ENCODE measurements at regions not wholly inside any gene's neighbourhood (a gene's known extent, or its start where the extent isn't known, plus 50 kb on each side); places are given as distances from the start of the nearest gene placed in this dataset.
"Not testable (repeated sequence)": the region's sequence is repeated elsewhere in the genome, so short reads cannot be mapped to it uniquely, and the experiment has no call there.

DNA sequence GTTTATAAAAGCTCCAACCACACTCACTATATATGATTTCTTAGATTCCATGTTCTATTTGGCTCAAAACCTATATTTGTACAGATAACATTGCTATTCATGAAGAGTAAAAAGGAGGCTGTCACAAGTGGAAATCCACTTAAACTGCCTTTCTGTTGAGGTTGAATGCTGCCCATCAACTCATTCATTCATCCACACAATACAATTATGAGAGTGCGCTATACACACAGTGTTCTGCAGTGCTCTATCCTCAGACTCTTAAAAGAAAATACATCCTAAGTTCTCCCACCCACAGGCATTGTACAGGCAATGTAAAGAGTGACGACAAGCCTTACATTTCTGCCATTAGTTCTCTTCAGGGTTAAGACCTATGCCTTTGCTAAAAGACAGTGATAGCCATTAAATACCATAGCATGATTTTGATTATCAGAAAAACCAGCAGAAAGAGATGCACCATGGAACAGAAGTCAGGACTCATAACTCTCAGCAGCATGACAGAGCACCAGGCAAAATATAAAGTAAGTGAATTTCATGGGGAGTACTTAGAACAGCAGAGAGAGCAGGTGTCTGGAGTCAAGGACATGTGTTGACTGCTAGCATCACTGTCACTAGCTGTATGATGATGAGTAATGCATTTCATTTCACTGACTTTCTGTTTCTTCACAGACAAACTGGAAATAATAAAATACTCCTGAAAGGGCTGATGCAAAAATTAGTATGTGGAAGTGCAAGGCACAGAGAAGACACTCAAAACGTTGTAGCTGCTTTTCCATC lies 218.0 kb downstream of the RBM26 start:
- no peak for FAIRE-seq
- no peaks in the 10 kb centered on the region for H3K79me2 ChIP-seq (ENCODE audit: insufficient read depth, low read length)
- no peak overlapping the region for H3K27ac ChIP-seq (ENCODE audit: low read depth, low read length)
- Mint-ChIP-seq H3K27ac (ENCODE audit: unreplicated experiment) (no peak overlapping the region), H3K4me1 (ENCODE audit: low read depth, unreplicated experiment) (no peaks in the 10 kb centered on the region), H3K36me3 (ENCODE audit: low read depth, unreplicated experiment) (no peaks in the 10 kb centered on the region), H3K27me3 (ENCODE audit: low read depth, unreplicated experiment) (no peaks in the 10 kb centered on the region), H3K4me3 (ENCODE audit: unreplicated experiment) (no peak overlapping the region), H3K9me3 (ENCODE audit: unreplicated experiment) (no peaks in the 10 kb centered on the region)
- H4K20me1 ChIP-seq (ENCODE audit: insufficient read depth, low read length) = no peaks in the 10 kb centered on the region
- H3K4me2 ChIP-seq (ENCODE audit: low read length) = no peak overlapping the region
- H2AFZ ChIP-seq (ENCODE audit: low read depth, low read length) = no peak overlapping the region
- H3K9ac ChIP-seq (ENCODE audit: low read length) = no peak overlapping the region
- TF ChIP-seq EZH2 (IDR thresholded peaks at IDR 0.05; ENCODE audit: insufficient read depth, low read length) = no peak
- TF ChIP-seq, protein P1, sequence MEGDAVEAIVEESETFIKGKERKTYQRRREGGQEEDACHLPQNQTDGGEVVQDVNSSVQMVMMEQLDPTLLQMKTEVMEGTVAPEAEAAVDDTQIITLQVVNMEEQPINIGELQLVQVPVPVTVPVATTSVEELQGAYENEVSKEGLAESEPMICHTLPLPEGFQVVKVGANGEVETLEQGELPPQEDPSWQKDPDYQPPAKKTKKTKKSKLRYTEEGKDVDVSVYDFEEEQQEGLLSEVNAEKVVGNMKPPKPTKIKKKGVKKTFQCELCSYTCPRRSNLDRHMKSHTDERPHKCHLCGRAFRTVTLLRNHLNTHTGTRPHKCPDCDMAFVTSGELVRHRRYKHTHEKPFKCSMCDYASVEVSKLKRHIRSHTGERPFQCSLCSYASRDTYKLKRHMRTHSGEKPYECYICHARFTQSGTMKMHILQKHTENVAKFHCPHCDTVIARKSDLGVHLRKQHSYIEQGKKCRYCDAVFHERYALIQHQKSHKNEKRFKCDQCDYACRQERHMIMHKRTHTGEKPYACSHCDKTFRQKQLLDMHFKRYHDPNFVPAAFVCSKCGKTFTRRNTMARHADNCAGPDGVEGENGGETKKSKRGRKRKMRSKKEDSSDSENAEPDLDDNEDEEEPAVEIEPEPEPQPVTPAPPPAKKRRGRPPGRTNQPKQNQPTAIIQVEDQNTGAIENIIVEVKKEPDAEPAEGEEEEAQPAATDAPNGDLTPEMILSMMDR (IDR thresholded peaks at IDR 0.05; ENCODE audit: insufficient read depth, low read depth, low read length) = no peak
- H3K9me3 ChIP-seq (ENCODE audit: insufficient read depth, low read depth, low read length) = no peaks in the 10 kb centered on the region
- no peak overlapping the region for H3K4me3 ChIP-seq (ENCODE audit: insufficient read depth, low read depth, low read length)
- H3K4me1 ChIP-seq (ENCODE audit: insufficient read depth, low read length) = no peaks in the 10 kb centered on the region
- DNase-seq (ENCODE audit: low read depth) = no peak
- H3K36me3 ChIP-seq (ENCODE audit: insufficient read depth, low read length) = no peaks in the 10 kb centered on the region
- H3K27me3 ChIP-seq (ENCODE audit: insufficient read depth, low read length) = no peaks in the 10 kb centered on the region

GRCh38 chr13:79185580-79185979 lies 220.5 kb downstream of the RBM26 start:
- no peak for DNase-seq (ENCODE audit: low read depth)
- Histone ChIP-seq H2AFZ (ENCODE audit: low read depth, low read length) (no peak overlapping the region), H3K36me3 (ENCODE audit: insufficient read depth, low read length) (no peaks in the 10 kb centered on the region), H3K4me3 (ENCODE audit: insufficient read depth, low read depth, low read length) (no peak overlapping the region), H4K20me1 (ENCODE audit: insufficient read depth, low read length) (no peaks in the 10 kb centered on the region), H3K27me3 (ENCODE audit: insufficient read depth, low read length) (no peaks in the 10 kb centered on the region), H3K9me3 (ENCODE audit: insufficient read depth, low read depth, low read length) (no peaks in the 10 kb centered on the region), H3K9ac (ENCODE audit: low read length) (no peak overlapping the region), H3K4me2 (ENCODE audit: low read length) (no peak overlapping the region), H3K27ac (ENCODE audit: low read depth, low read length) (no peak overlapping the region), H3K79me2 (ENCODE audit: insufficient read depth, low read length) (no peaks in the 10 kb centered on the region), H3K4me1 (ENCODE audit: insufficient read depth, low read length) (no peaks in the 10 kb centered on the region)
- peaks cover 4% of the 10 kb centered on the region for H3K4me1 Mint-ChIP-seq (ENCODE audit: low read depth, unreplicated experiment)
- H3K27ac Mint-ChIP-seq (ENCODE audit: unreplicated experiment) = no peak overlapping the region
- FAIRE-seq = no peak
- no peak for TF ChIP-seq EZH2 (IDR thresholded peaks at IDR 0.05; ENCODE audit: insufficient read depth, low read length)
- TF ChIP-seq, protein P1 (IDR thresholded peaks at IDR 0.05; ENCODE audit: insufficient read depth, low read depth, low read length) = no peak
- H3K27me3 Mint-ChIP-seq (ENCODE audit: low read depth, unreplicated experiment) = no peaks in the 10 kb centered on the region
- no peaks in the 10 kb centered on the region for H3K36me3 Mint-ChIP-seq (ENCODE audit: low read depth, unreplicated experiment)
- H3K9me3 Mint-ChIP-seq (ENCODE audit: unreplicated experiment) = no peaks in the 10 kb centered on the region
- H3K4me3 Mint-ChIP-seq (ENCODE audit: unreplicated experiment) = no peak overlapping the region

DNA sequence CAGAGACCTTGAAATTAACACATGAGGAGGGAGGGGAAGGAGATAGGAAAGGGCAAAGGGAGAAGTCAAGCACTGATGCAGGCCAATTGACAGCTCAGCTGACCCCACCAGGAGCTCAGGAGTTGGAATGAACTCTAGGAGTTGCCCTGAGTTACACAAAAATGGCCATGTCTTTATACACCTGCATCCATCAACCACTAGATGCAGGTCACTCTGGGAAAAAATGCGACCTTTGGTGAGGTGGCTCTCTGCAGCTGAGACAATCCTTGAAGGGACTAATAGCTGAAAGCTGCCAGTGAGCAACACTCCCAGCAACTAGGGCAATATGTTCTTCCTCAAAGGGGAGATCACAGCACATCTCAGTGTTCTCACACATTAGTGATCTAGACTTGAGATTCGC lies 222.8 kb downstream of the RBM26 start:
- Histone ChIP-seq H3K9ac (ENCODE audit: low read length) (no peak overlapping the region), H3K4me1 (ENCODE audit: insufficient read depth, low read length) (no peaks in the 10 kb centered on the region), H2AFZ (ENCODE audit: low read depth, low read length) (no peak overlapping the region), H3K79me2 (ENCODE audit: insufficient read depth, low read length) (no peaks in the 10 kb centered on the region), H3K27me3 (ENCODE audit: insufficient read depth, low read length) (no peaks in the 10 kb centered on the region), H3K36me3 (ENCODE audit: insufficient read depth, low read length) (no peaks in the 10 kb centered on the region), H3K4me3 (ENCODE audit: insufficient read depth, low read depth, low read length) (no peak overlapping the region), H3K9me3 (ENCODE audit: insufficient read depth, low read depth, low read length) (no peaks in the 10 kb centered on the region), H3K27ac (ENCODE audit: low read depth, low read length) (no peak overlapping the region), H4K20me1 (ENCODE audit: insufficient read depth, low read length) (no peaks in the 10 kb centered on the region), H3K4me2 (ENCODE audit: low read length) (no peak overlapping the region)
- no peak overlapping the region for H3K4me3 Mint-ChIP-seq (ENCODE audit: unreplicated experiment)
- no peaks in the 10 kb centered on the region for H3K9me3 Mint-ChIP-seq (ENCODE audit: unreplicated experiment)
- no peaks in the 10 kb centered on the region for H3K27me3 Mint-ChIP-seq (ENCODE audit: low read depth, unreplicated experiment)
- FAIRE-seq (no peak), DNase-seq (ENCODE audit: low read depth) (no peak)
- no peak for TF ChIP-seq EZH2 (IDR thresholded peaks at IDR 0.05; ENCODE audit: insufficient read depth, low read length)
- TF ChIP-seq, protein P1 (IDR thresholded peaks at IDR 0.05; ENCODE audit: insufficient read depth, low read depth, low read length) = no peak
- peaks cover 4% of the 10 kb centered on the region for H3K4me1 Mint-ChIP-seq (ENCODE audit: low read depth, unreplicated experiment)
- no peaks in the 10 kb centered on the region for H3K36me3 Mint-ChIP-seq (ENCODE audit: low read depth, unreplicated experiment)
- H3K27ac Mint-ChIP-seq (ENCODE audit: unreplicated experiment) = no peak overlapping the region

- H3K27me3 ChIP-seq (ENCODE audit: insufficient read depth, low read length); H3K9me3 Mint-ChIP-seq (ENCODE audit: unreplicated experiment); H3K4me3 Mint-ChIP-seq (ENCODE audit: unreplicated experiment); H3K27ac ChIP-seq (ENCODE audit: low read depth, low read length); H3K27ac Mint-ChIP-seq (ENCODE audit: unreplicated experiment); H3K4me1 ChIP-seq (ENCODE audit: insufficient read depth, low read length); H3K4me3 ChIP-seq (ENCODE audit: insufficient read depth, low read depth, low read length); H3K27me3 Mint-ChIP-seq (ENCODE audit: low read depth, unreplicated experiment); H3K36me3 ChIP-seq (ENCODE audit: insufficient read depth, low read length); H3K9ac ChIP-seq (ENCODE audit: low read length); H3K9me3 ChIP-seq (ENCODE audit: insufficient read depth, low read depth, low read length); H3K4me1 Mint-ChIP-seq (ENCODE audit: low read depth, unreplicated experiment); H3K79me2 ChIP-seq (ENCODE audit: insufficient read depth, low read length); H4K20me1 ChIP-seq (ENCODE audit: insufficient read depth, low read length); H3K36me3 Mint-ChIP-seq (ENCODE audit: low read depth, unreplicated experiment); H3K4me2 ChIP-seq (ENCODE audit: low read length); H2AFZ ChIP-seq (ENCODE audit: low read depth, low read length); DNase-seq (ENCODE audit: low read depth): not testable (repeated sequence)
- peak; percentile 62 for FAIRE-seq
Measured at GRCh38 chr13:79173691-79174090, 232.4 kb downstream of the RBM26 start.

Data from astrocyte (in vitro differentiated cells and primary cell).